MM.1S (cell line): ENCODE measurements at regions not wholly inside any gene's neighbourhood (a gene's known extent, or its start where the extent isn't known, plus 50 kb on each side); places are given as distances from the start of the nearest gene placed in this dataset.
"Not testable (repeated sequence)": the region's sequence is repeated elsewhere in the genome, so short reads cannot be mapped to it uniquely, and the experiment has no call there.

Experiments
- DNase-seq: peaks from one replicate; pipeline ENCODE4 v3.0.0-alpha.2; 2015
- H2AFZ ChIP-seq: fragments of 300-600 bp; sonication (generic); 2 replicates; pipeline ENCODE4 v1.6.0; 2016; ENCODE audit warnings: antibody characterized with exemption, low read length
- H3F3A ChIP-seq: fragments of 300-600 bp; sonication (generic); 2 replicates; pipeline ENCODE4 v1.6.1; 2016; ENCODE audit warnings: mild to moderate bottlenecking, antibody characterized with exemption, low read length, moderate library complexity, mixed read lengths; ENCODE audit not compliant: insufficient read depth
- H3K27ac ChIP-seq: fragments of 300-600 bp; sonication (generic); 2 replicates; pipeline ENCODE4 v1.5.1; 2016; ENCODE audit warnings: mild to moderate bottlenecking, low read length
- H3K27me3 ChIP-seq: fragments of 300-600 bp; sonication (generic); replicated peaks from 2 replicates; pipeline ENCODE4 v1.6.0; 2016; ENCODE audit warnings: low read length; ENCODE audit not compliant: insufficient read depth
- H3K36me3 ChIP-seq: fragments of 300-600 bp; sonication (generic); replicated peaks from 2 replicates; pipeline ENCODE4 v1.6.1; 2016; ENCODE audit warnings: mild to moderate bottlenecking, low read length, mixed read lengths; ENCODE audit not compliant: insufficient read depth
- H3K4me1 ChIP-seq: fragments of 300-600 bp; sonication (generic); 2 replicates; pipeline ENCODE4 v1.6.1; 2016; ENCODE audit warnings: low read length, mixed read lengths
- H3K4me2 ChIP-seq: fragments of 300-600 bp; sonication (generic); 2 replicates; pipeline ENCODE4 v1.6.0; 2016; ENCODE audit warnings: low read depth, low read length
- H3K4me3 ChIP-seq: fragments of 300-600 bp; sonication (generic); 2 replicates; pipeline ENCODE4 v1.5.1; 2016; ENCODE audit warnings: low read length, mixed read lengths
- H3K79me2 ChIP-seq: fragments of 300-600 bp; sonication (generic); 2 replicates; pipeline ENCODE4 v1.6.1; 2016; ENCODE audit warnings: mixed run types, low read length, mixed read lengths
- H3K9ac ChIP-seq: fragments of 300-600 bp; sonication (generic); 2 replicates; pipeline ENCODE4 v1.6.1; 2016; ENCODE audit warnings: low read length, mixed read lengths
- H3K9me2 ChIP-seq: fragments of 300-600 bp; sonication (generic); replicated peaks from 2 replicates; pipeline ENCODE4 v1.6.1; 2016; ENCODE audit warnings: mild to moderate bottlenecking, low read length, mixed read lengths; ENCODE audit not compliant: insufficient read depth
- H3K9me3 ChIP-seq: fragments of 300-600 bp; sonication (generic); replicated peaks from 2 replicates; pipeline ENCODE4 v1.6.1; 2016; ENCODE audit warnings: mild to moderate bottlenecking, low read length, mixed read lengths; ENCODE audit not compliant: insufficient read depth
- H4K20me1 ChIP-seq: fragments of 300-600 bp; sonication (generic); 2 replicates; pipeline ENCODE4 v1.6.1; 2016; ENCODE audit warnings: mild to moderate bottlenecking, low read length, moderate library complexity, mixed read lengths; ENCODE audit not compliant: insufficient read depth
- CTCF ChIP-seq: fragments of 300-600 bp; sonication (generic); IDR thresholded peaks from 2 replicates; pipeline ENCODE4 v1.5.1; 2016; ENCODE audit warnings: antibody characterized with exemption, low read length, mixed read lengths
- EZH2 ChIP-seq: fragments of 300-600 bp; sonication (generic); optimal IDR thresholded peaks from 2 replicates; pipeline ENCODE3; 2017; ENCODE audit warnings: low read depth, mild to moderate bottlenecking, antibody characterized with exemption, low read length, mixed read lengths
- EZH2phosphoT487 ChIP-seq: fragments of 300-600 bp; sonication (generic); IDR thresholded peaks from 2 replicates; pipeline ENCODE4 v1.6.1; 2018; ENCODE audit warnings: antibody characterized with exemption, low read length

- H3K79me2 ChIP-seq: no peaks in the 10 kb centered on the region
- H3K4me1 ChIP-seq: no peaks in the 10 kb centered on the region
- TF ChIP-seq EZH2phosphoT487 (no peak), CTCF (no peak), EZH2 (no peak)
- no peak overlapping the region for H3K4me2 ChIP-seq
- H3K9me2 ChIP-seq: no peaks in the 10 kb centered on the region
- DNase-seq: no peak
- H3K9me3 ChIP-seq: no peaks in the 10 kb centered on the region
- no peak overlapping the region for H3K9ac ChIP-seq
- no peaks in the 10 kb centered on the region for H3F3A ChIP-seq
- H3K36me3 ChIP-seq: no peaks in the 10 kb centered on the region
- no peak overlapping the region for H3K27ac ChIP-seq
- H3K4me3 ChIP-seq: no peak overlapping the region
- H2AFZ ChIP-seq: no peak overlapping the region
- no peaks in the 10 kb centered on the region for H3K27me3 ChIP-seq
- H4K20me1 ChIP-seq: no peaks in the 10 kb centered on the region
Measured at GRCh38 chr1:242966892-242967291, 288.2 kb downstream of the CEP170 start.

GRCh38 chr1:242959397-242959796 is 295.7 kb downstream of the CEP170 start:
- H3K27ac ChIP-seq, DNase-seq: not testable (repeated sequence)

GRCh38 chr1:242954945-242955344 is 300.1 kb downstream of the CEP170 start:
- DNase-seq, H3F3A ChIP-seq, H3K79me2 ChIP-seq, H3K4me3 ChIP-seq, H3K9me2 ChIP-seq, H3K9ac ChIP-seq, H3K9me3 ChIP-seq, H3K36me3 ChIP-seq, H3K4me1 ChIP-seq, H3K27me3 ChIP-seq, H3K4me2 ChIP-seq, H2AFZ ChIP-seq, H3K27ac ChIP-seq, H4K20me1 ChIP-seq: not testable (repeated sequence)

More at GRCh38 chr1:242959397-242959796, 295.7 kb downstream of the CEP170 start:
- H3K9me2 ChIP-seq, H3F3A ChIP-seq, H3K4me3 ChIP-seq, H3K9me3 ChIP-seq, H3K27me3 ChIP-seq, H3K4me1 ChIP-seq, H3K4me2 ChIP-seq, H3K9ac ChIP-seq, H3K79me2 ChIP-seq, H4K20me1 ChIP-seq, H2AFZ ChIP-seq, H3K36me3 ChIP-seq: not testable (repeated sequence)

- no peak overlapping the region for H3K9ac ChIP-seq
- H3K36me3 ChIP-seq: no peaks in the 10 kb centered on the region
- no peak overlapping the region for H2AFZ ChIP-seq
- no peaks in the 10 kb centered on the region for H3K9me3 ChIP-seq
- no peaks in the 10 kb centered on the region for H3K4me1 ChIP-seq
- DNase-seq: no peak
- H4K20me1 ChIP-seq: no peaks in the 10 kb centered on the region
- TF ChIP-seq EZH2 (no peak), EZH2phosphoT487 (no peak), CTCF (no peak)
- H3K27ac ChIP-seq: no peak overlapping the region
- H3K27me3 ChIP-seq: no peaks in the 10 kb centered on the region
- no peaks in the 10 kb centered on the region for H3K79me2 ChIP-seq
- no peaks in the 10 kb centered on the region for H3F3A ChIP-seq
- H3K4me3 ChIP-seq: no peak overlapping the region
- H3K4me2 ChIP-seq: no peak overlapping the region
- no peaks in the 10 kb centered on the region for H3K9me2 ChIP-seq
Measured at GRCh38 chr1:242946206-242946605, 308.9 kb downstream of the CEP170 start.
